NCI-H524 treated with DMSO at 0.1 percent for 48 hours (cell line): ENCODE measurements at regions not wholly inside any gene's neighbourhood (a gene's known extent, or its start where the extent isn't known, plus 50 kb on each side); places are given as distances from the start of the nearest gene placed in this dataset.
"Not testable (repeated sequence)": the region's sequence is repeated elsewhere in the genome, so short reads cannot be mapped to it uniquely, and the experiment has no call there.

ENCODE experiments used
- DNase-seq: peaks from one replicate; lab custom pipeline; 2025; lab: John Stamatoyannopoulos, UW

DNA sequence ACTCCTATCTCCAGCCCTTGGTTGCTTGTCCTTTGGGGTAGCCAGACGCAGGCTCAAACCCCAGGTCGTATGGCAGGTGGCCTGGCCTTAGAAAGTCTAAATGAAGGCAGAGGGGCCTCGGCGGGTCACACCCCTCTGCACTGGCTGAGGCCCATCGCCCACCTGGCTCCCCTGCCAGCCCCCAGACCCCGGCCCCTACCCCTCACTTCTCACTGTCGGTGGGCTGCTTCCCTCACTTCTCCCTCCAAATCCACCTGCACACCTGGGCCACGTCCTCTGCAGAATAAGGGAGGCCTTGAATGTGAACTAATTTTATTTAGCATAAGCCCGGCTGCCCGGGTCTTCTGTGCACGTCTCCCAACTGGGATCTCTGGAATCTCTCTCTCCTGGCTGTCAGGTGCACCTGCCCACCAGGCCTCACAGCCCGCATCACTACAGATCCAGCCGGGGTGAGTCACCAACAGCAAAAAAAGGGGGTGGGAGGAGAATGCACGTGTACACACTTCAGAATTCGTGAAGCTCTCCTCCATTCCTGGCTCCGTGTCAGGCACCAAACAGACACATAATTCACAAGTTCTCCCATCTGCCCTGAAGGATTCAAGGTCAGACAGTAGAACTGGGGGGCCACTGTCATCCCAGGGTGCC is 107.5 kb upstream of the SIM2 start:
- DNase-seq, result no peak

DNA sequence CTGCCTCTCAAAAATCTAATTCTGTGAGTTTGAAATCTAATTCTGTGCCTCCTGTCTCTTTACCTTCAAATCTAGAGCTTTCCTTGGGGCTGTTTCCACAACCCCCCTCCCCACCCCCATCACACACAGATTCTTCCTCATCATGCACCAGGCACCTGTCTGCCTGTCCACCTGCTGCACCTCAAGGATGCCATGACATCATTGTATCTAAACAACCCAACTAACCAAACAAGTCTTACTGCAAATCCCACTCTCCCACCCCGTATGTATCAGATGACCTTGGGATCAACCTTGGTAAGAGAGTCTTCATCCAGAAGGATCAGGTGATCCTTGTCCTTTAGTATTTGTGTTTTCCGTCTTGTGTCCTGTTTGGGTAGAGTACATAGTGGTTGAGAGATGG is 102.7 kb upstream of the SIM2 start:
- DNase-seq, result no peak

DNA sequence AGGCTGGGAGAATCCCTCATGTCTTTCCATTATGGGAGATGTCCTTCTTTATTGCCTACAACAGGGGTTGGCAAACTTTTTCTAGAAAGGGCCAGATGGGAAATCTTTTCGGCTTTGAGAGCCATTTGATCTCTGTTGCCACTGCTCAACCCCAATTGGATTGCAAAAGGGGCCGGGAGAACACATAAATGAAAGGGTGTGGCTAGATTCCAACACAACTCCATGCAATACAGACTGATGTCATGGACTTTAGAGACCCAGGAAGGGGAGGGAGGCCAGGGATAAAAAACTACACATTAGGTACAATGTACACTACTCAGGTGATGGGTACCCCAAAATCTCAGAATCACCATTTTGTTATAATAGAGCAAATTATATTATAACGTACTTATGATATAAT is 97.6 kb upstream of the SIM2 start:
- DNase-seq, result no peak

DNA sequence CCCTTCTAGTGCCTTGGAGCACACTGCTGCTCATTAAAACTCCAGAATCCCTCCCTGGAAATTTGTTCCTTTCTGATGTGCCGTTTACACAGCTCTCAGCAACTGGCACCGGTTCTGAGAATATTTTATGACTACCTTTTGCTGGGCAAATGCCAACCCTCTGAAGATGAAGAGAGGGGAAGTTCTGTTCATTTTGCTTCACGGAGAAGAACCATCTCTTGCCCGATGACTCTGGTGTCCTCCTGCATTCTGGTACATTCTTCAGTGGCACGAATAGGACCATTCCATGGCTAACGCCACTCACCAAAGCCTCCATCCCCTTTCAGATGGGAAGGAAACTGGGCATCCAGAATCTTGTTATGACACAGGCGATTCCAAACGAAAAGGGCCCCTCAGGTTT is 96.2 kb upstream of the SIM2 start:
- no peak for DNase-seq

DNA sequence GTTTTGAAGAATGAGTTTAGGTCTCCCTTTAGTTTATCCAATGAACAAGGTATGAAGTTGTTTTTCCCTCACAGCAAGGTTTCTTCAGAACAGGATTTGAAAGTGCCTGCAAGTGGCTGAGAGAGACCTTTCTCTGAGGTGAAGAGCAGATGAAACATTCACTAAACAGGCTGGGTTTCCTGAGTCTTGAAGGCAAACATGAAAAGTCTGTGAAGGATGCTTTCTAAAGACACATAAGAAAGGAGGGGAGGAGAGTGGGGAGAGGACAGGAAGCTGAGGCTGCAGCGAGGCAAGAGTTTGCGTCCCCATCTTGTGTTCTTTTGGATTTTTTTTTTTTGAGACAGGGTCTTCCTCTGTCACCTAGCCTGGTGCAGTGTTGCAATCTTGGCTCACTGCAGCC is 95.7 kb upstream of the SIM2 start:
- no peak for DNase-seq

DNA sequence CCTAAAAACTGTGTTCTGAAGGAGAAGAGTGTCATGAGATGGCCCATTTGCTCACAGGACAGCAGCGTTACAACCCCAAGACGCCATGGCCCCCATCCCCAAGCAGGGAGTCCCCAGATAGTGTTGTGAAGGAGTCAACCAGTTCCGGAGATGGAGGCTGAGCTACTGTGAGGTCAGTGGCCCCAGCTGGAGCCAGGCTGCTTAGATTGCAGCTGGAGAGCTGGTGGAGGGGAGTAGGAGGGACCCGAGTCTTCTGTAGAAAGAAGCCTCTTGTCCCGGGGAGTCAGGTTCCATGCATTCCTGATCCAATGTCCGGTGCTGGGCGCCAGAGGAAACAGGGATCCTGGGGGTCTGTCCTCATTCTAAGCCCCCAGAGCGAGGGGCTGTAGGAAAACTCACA is 93.5 kb upstream of the SIM2 start:
- DNase-seq, result no peak

DNA sequence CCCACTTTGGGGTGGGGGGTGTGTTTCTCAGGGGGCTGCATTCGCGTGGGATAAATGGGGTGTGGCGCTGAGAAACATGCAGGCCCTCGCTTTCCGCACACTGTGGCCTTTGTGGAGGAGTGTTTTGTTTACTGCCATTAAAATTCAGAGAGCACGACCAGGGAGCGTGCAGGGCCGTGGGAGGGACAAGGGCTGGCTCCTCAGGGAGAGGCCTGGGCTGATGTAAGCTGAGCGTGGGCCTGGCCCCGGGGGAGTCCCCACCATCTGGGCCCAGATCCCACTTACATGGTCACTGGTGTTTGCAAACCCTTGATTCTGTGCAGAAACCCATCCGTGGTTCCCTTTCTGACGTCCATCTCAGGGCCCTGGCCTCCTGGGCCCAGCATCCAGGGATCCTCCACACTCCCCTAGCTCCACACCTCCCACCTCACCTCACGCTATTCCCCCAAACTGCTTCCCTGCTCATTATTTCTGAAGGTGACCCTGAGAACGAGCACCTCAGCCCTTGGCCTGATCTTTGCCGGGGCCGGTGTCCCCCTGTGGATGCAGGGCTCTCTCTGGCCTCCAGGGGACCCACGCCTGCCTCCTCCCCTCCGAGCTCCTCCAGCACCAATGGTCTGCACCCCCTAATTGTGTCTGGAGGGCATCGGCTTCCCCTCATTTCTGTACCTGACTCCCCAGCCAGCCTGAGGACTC is 92.5 kb upstream of the SIM2 start:
- no peak for DNase-seq

DNA sequence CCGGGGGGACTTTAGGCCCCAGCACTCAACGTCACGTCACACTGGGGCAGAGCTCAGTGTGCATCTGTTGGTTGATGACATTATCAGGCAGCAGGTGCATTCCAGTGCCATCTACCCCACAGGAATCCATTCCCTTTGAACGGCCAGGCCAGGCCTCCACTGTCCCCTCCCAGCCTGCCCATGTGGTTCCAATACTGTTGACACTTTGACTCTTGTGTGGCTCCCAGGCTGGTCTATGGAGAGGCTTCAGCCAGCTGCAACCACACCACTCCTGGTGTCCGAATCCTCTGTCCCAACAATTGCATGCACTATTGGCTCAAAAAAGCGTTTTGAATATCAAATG is 92.0 kb upstream of the SIM2 start:
- DNase-seq, result no peak

DNA sequence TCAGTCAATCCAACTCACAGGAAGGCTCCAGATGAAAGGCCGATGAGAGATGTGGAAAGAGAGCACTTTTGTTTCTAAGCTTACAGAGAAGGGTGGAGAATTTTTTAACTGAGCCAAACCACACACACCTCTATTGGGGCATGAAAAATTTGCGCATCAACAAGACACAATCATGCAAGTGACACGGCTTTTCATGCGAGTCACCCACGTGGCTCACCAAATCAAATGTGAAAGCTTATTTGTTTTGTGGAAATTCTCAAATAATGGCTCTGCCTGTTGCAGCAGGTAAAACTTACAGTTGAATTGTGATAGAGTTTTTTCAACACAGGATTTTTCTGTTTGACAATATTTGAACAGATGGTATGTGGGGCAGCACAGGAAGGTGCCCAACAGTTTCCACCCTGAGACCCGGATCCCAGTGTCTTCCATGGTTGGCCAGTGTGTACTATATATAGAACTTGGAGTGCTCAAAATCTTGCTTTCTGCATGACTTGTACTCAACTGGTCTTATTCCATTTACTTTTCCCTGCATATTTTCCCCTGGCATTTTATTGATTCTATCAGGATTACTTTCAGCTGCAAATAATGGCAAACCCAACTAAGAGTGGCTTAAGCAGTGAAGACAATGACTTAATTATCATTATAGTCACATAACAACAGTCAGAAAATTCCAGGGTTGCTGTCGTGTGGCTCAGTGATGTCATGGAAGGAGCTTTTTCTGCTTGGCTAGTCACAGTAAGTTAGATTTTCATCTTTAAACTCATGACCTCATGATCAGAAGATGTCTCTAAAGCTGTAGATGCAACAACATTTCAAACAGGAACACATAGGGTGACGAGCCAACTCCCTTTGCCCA is 90.6 kb upstream of the SIM2 start:
- no peak for DNase-seq

DNA sequence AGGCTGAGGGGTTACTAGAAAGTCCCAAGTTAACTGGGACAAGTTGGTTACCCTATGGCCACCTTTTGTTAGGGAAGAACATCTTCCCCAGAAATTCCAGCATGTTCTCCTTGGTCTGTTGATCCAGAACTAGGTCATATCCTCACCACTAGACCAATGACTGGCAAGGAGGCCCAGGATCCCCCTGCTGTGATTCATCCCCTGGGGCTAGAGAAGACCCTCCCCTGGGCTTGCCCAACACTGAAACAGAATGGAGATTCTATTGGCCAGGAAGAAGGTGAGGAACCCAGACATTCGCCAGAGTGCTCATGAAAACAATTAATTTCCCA is 90.1 kb upstream of the SIM2 start:
- no peak for DNase-seq

DNA sequence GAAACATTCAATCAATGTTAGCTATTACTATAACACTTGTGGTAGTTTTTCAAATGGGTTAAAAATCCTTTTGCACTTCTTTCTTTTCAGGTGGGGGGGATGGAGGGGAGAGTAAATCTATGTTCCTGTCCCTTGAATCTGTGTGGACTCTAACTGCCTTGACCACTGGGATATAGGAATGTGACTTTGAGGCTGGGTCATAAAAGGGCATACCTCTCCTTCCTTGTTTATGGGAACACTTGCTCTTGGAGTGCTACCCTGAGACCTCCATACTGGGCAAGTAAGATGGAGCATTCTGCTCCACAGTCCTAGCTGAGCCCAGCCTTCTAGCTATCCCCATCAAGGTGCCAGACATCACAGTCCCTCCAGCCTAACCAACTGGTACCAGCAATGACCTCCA is 89.3 kb upstream of the SIM2 start:
- DNase-seq, result no peak

DNA sequence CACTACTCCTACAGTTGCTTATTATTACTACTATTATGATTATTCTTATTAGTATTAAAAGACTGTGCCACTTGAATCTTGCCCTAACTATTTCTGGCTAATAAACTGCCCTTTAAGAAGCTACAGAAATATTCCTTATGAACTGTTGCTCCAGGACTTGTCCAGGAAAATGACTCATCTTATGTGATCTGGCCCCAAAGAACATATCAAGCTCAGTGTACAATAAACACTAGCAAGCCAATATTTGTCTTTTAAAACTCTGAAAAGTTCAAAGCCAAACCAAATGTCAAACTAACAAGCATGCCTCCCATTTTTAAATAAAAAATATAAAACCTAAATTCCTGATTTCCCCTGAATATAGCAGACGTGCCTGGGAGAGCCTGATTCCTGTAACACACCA is 88.7 kb upstream of the SIM2 start:
- no peak for DNase-seq

DNA sequence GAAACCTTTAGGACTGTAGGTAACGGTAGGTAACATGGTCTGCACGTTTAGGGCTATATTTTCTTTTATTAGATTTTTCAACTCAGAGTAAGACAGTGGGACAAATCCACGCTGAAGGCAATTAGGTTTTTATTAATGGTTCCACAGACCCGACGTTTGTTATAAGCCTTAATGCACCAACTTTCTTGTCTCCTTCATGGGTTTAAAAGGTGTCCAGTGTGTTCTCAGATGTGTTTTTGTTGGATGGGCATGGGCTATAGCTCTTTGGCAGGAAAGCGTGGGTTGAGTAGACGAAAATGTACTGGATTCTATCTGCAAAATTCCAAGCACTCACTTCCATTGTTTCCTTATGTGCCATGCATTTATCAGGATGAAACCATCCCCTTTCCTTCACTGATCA is 88.0 kb upstream of the SIM2 start:
- DNase-seq, result no peak

DNA sequence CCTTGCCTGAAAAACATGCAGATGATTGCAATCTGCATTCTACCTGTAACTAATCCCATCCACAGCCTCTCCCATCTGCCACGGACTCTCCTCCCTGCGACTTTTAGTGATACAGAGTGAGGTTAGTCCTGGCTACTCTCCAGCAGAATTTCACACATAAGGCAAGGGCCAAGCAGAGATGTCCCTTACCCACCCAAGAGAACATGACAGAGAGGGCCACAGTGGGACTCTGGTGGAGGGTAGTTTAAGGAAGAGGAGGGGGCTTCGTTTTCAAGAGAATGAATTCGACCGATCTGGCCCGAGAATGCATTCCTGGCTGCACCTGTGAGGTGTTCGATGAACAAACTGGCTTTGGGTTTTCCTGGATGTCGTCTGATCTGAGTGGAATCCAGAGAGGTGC is 87.5 kb upstream of the SIM2 start:
- no peak for DNase-seq

DNA sequence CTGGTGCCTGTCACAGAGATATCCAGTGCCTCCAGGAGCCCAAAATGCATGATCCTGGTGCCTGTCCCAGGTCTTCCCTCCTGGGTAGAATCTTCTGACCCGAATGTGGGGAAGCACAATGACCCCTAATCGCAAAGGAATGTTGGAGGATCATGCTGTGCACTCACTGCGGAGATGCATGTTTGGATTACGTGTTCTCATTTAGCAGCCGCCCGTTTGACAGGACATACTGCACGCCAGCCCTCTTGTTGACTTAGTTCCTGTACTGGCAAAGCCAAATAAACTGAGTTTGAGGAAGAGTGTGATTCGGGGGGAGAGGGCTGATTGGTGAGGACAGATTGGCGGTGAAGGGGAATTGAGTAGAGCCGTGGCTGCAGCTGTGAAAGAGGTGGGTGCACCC is 85.9 kb upstream of the SIM2 start:
- DNase-seq, result no peak

DNA sequence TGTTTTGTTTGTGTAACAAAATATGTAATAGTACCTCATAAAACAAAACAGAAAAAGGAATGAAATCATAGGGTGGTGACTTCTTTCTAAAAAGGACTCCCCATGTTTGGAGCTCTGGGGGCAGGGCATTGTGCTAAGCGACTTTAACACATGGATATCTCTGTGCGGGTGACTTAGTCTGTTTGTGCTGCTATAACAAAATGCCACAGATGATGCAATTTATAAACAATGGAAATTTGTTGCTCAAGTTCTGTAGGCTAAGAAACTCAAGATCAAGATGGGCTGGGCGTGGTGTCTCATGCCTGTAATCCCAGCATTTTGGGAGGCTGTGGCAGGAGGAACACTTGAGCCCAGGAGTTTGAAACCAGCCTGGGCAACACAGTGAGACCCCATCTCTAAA is 85.4 kb upstream of the SIM2 start:
- DNase-seq, result no peak

DNA sequence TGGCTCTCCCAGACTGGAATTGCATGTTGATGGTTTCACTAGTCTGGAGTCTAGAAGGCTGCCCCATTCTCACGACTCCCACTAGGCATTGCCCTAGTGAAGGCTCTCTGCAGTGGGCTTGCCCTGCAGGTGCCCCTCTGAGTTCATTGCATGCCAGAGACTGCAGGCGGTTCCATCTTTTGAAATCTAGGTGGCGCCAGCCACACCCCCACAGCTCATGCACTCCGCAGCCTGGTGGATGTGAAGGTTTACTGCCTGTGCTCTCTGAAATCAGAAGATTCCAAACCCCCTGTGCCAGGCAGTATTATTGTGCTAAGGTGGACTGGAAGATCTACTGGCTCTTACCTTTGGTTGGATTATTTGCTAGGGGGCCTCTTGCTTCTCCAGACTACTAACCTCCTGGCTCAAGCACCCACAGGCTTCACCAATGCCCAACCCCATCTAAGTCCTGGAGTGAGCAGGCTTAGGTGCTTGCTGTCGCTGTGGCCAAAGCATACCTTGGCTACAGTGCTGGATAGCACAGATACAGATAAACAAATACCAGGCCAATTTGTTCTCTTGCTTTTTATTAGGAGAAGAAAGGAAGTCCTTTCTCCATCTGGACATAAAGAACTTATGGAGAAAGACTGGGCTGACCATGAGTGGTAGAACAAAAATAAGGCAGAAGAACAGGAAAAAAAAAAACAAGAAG is 83.5 kb upstream of the SIM2 start:
- DNase-seq, result no peak

DNA sequence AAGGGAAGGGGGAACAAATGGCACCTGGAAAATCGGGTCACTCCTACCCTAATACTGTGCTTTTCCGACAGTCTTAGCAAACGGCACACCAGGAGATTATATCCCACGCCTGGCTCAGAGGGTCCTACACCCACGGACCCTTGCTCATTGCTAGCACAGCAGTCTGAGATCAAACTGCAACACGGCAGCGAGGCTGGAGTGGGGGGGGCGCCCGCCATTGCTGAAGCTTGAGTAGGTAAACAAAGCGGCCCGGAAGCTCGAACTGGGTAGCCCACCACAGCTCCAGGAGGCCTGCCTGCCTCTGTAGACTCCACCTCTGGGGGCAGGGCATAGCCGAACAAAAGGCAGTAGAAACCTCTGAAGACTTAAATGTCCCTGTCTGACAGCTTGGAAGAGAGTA is 82.1 kb upstream of the SIM2 start:
- DNase-seq, result not testable (repeated sequence)

DNA sequence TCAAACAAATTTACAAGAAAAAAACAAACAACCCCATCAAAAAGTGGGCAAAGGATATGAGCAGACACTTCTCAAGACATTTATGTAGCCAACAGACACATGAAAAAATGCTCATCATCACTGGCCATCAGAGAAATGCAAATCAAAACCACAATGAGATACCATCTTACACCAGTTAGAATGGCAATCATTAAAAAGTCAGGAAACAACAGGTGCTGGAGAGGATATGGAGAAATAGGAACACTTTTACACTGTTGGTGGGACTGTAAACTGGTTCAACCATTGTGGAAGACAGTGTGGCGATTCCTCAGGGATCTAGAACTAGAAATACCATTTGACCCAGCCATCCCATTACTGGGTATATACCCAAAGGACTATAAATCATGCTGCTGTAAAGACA is 77.1 kb upstream of the SIM2 start:
- DNase-seq, result not testable (repeated sequence)

DNA sequence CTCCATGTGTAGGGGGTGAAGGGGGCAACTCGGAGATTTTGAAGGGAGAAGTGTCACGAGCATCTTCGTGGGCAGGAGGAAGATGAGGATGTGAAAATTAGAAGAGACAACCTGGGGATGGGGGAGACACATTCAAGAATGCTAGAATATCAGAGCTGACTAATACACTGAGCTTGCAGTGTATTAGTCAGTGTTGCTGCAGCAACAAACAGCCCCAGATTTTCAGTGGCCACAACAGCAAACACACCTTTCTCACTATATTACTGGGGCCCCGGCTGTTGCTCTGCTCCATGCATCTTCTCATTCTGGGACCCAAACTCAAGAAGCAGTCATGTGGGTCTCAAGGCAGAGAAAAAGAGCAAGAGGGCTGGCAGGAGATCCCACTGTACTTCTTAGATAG is 74.8 kb upstream of the SIM2 start:
- DNase-seq, result no peak

DNA sequence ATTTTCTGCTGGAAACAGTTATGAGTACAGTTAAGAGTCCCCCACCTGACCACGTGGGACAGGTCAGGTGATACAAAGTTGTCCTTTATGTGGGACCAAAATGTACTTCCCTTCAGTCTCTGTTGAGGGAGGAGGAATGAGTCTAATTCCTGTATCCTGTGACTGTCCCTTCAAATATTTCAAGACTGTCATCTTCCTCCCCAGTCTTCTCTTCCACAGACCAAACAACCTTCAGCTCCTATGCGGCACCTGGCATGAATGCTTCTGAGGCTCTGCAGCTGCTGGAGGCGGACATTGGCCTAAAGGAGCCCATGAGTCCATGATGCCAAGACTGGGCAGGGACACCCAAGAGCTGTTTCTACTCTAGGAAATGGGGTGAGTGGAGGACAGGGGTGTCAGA is 72.1 kb upstream of the SIM2 start:
- DNase-seq, result no peak

DNA sequence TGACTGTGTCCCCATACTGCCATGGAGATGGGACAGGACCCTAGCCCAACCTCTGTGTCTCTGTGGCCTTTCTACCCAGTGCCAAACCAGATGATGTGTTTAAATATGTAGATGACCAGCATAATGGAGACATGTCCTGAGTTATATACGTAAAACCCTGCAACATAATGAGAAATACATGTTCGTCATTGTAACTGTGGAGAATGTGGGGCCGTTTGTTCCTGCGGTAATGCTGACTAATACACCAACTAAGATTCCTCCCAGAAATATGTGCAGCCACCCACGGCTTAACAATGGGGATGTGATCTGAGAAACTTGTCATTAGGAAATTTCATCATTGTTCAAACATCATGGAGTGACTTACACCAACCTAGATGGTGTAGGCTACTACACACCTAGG is 71.7 kb upstream of the SIM2 start:
- DNase-seq, result no peak

DNA sequence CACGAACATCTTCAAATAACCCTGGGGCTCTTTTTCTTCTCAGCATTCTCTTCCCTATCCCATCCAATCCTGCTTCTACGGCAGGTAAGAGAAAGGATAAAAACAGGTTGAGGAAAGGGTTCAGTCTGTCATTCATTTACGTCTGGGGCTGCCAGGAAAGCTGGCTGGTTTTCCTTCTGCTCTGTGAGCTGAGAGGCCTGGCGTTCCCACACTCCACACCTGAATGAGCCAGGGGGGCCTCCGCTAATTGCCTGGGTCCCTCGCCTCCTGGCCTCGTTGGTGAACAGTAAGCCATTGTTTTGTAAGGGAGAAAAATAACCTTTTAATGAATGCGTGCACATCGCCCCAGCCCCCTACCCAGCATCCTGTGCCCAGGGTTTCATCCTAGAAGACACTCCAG is 70.8 kb upstream of the SIM2 start:
- no peak for DNase-seq
